Stimulated activated effector memory CD8-positive, alpha-beta T cell treated with anti-CD3 and anti-CD28 coated beads, Interleukin-12 subunit alpha, Interleukin-12 subunit beta, amount 100 ng/mL, for 72 hours (primary cell): ENCODE measurements at regions not wholly inside any gene's neighbourhood (a gene's known extent, or its start where the extent isn't known, plus 50 kb on each side); places are given as distances from the start of the nearest gene placed in this dataset.
"Not testable (repeated sequence)": the region's sequence is repeated elsewhere in the genome, so short reads cannot be mapped to it uniquely, and the experiment has no call there.

ENCODE experiments used
- ATAC-seq: fragments of 150-1000 bp; cut with Tn5 transposase; 2 replicates; pipeline ENCODE4 v1.10.0; 2021
- DNase-seq, 2 donors: peaks; one replicate each; pipeline ENCODE4 v3.0.0; 2021 to 2022; ENCODE audit warnings: low spot score in 2 of 2
- H3K27ac Mint-ChIP-seq: one replicate; pipeline ENCODE4 v1.8.0; 2022; ENCODE audit warnings: mild to moderate bottlenecking, mixed read lengths
- H3K36me3 Mint-ChIP-seq: one replicate; pipeline ENCODE4 v1.8.0; 2022; ENCODE audit warnings: mild to moderate bottlenecking, mixed read lengths
- H3K4me1 Mint-ChIP-seq: one replicate; pipeline ENCODE4 v1.8.0; 2022; ENCODE audit warnings: mixed read lengths
- H3K4me3 Mint-ChIP-seq: one replicate; pipeline ENCODE4 v1.8.0; 2022; ENCODE audit warnings: mild to moderate bottlenecking, mixed read lengths
- H3K9me3 Mint-ChIP-seq: one replicate; pipeline ENCODE4 v1.8.0; 2022; ENCODE audit warnings: mixed read lengths

DNA sequence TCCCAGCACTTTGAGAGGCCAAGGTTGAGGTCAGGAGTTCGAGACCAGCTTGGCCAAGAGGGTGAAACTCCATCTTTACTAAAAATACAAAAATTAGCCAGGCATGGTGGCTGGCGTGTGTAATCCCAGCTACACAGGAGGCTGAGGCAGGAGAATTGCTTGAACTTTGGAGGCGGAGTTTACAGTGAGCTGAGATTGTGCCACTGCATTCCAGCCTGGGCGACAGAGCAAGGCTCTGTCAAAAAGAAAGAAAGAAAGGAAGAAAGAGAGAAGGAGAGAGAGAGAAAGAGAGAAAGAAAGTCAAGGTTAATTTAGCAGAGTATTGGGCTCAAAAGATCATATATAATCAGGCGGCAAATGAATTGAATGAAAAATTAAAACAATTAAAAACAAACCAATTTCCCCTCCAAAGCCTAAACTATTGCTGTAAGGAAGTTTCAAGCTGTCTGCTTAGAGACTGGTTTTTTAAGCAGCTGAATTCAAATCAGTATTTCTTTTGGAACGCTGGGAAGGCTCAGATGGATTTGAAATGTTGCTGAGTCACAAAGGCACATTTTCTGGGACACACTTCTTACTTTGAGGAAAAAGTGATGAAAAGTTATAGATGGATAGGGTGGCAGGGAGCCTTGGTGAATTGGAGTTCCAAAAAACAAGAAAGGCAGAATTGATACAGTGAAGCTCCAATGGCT is 81.3 kb upstream of the BHLHE40 start:
- H3K9me3 Mint-ChIP-seq: no peaks in the 10 kb centered on the region

DNA sequence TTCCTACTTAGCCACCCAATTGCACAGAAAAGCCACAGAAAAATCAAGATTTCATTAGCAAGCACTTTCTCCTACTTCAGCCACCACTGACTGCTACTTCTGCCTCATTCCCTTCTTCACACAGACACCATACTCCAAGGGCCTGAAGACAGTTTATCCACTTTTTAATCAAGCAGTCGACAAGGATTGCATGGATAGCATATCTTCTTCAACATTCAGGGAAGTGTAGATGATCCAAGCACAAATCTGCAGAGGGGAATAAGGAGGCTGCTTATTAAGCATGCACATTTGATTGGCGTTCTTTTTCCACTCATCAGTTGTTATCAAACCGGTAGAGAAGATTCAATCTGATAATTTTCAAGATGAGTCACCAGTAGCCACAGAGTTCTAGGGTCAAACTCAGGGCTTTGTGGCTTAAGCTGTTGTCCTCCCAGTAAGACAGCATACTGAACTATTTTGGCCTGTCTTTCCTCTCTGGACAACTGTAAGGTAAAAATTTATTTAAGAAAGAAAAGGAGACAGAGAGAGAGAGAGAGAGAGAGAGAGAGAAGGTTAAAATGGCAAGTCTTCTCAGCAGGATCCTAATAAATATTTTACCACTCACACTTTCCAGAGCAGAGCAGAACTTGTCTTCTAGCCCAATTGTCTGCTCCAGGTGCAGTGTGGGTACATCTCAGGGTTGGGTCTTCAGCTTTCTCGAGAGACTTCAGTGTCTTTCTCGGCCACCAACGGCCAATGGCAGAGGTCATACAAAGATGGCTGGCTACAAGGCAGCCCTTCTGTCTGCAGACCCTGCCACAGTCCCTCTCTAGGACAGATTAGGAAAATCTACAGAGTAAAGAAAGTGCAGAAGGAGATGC is 80.6 kb upstream of the BHLHE40 start:
- Mint-ChIP-seq H3K4me1 (peaks cover 45% of the 10 kb centered on the region), H3K4me3 (peak overlapping the region; percentile 52), H3K36me3 (peaks cover 7% of the 10 kb centered on the region), H3K9me3 (no peaks in the 10 kb centered on the region), H3K27ac (peak overlapping the region; percentile 84)
- ATAC-seq (peak; percentile 95), DNase-seq (peak in 1 of 2 donors; percentile 62)

More for the DNA sequence above, 81.3 kb upstream of the BHLHE40 start:
- H3K27ac Mint-ChIP-seq: peak overlapping the region; percentile 84
- no peak for ATAC-seq
- peaks cover 45% of the 10 kb centered on the region for H3K4me1 Mint-ChIP-seq
- H3K4me3 Mint-ChIP-seq: peak overlapping the region; percentile 52
- H3K36me3 Mint-ChIP-seq: peaks cover 7% of the 10 kb centered on the region
- DNase-seq: no peak

DNA sequence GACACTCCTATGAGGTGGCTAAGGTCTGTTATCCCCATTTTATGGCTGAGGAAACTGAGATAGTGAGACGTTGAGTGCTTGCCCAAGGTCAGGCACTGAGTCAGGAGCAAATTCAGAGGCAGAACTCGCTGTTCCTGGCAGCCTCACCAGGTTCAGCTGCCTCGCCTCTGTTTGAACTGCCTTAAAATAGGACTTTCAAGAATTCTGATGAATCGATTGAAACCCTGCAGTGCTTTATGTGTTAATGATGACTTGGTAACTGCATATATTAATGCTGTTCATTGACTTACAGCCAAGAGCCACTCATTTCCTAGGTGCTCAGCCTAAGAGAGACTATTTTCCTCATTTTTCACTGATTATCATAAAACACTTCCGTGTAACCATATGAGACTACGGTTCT is 79.5 kb upstream of the BHLHE40 start:
- ATAC-seq (no peak), DNase-seq (no peak)
- H3K27ac Mint-ChIP-seq: peak overlapping the region; percentile 84
- peaks cover 7% of the 10 kb centered on the region for H3K36me3 Mint-ChIP-seq
- H3K4me1 Mint-ChIP-seq: peaks cover 51% of the 10 kb centered on the region
- no peaks in the 10 kb centered on the region for H3K9me3 Mint-ChIP-seq
- no peak overlapping the region for H3K4me3 Mint-ChIP-seq

DNA sequence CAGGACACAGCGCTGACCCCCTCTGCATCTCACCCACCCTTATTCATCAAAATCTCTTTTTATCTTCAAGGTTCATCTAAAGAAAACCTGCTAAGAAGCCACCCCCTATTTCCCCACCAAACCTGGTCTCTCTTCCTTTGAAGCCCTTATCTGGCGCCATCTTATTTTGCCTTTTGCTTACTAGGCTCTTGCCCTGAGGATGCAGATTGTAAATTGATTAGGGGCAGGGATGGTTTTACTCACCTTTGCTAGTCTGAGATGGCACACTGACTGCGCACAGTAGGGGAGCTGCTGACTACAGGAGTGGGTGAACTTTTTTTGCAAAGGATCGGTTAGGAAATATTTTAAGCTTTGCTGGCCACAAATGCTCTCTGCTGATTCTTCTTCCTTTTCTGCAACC is 78.9 kb upstream of the BHLHE40 start:
- H3K9me3 Mint-ChIP-seq: no peaks in the 10 kb centered on the region
- peaks cover 7% of the 10 kb centered on the region for H3K36me3 Mint-ChIP-seq
- ATAC-seq (no peak), DNase-seq (no peak)
- H3K27ac Mint-ChIP-seq: peak overlapping the region; percentile 48
- peaks cover 56% of the 10 kb centered on the region for H3K4me1 Mint-ChIP-seq
- H3K4me3 Mint-ChIP-seq: no peak overlapping the region

DNA sequence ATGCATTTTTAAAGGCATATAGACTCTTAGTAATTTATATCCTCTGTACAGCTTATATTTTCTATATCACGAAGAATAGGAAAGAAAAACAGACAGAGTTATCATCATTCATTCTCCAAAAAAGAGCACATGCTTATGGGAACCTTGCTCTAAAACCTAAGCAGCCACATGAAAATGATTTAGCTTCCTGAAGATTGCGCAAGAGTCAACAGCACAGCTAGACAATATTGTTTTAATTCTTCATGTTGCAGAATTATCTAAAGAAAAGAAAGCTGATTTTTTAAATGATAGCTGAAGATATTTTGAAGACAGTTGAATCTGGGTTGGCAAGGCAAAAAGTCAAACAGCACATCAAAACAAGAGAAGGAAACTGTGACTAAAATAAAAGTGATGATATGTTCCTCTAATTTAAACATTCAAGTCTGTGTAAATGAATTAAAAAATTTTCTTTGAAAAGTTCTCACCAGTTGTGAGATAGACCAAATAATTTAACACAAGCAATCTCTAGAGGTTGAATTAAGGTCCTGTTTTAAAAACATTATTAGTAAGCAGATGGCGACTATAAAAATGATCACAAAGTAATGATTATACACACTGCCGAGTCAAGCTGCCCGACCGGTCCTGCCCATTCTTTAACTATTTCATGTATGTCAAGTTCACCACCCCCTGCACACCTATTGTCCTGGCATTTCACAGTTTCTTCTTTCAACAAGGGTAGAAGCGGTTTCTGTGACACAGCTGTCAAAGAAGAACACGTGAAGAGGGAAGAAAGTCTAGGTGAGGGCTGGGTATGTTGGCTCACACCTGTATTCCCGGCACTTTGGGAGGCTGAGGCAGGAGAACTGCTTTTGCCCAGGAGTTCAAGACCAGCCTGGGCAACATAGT is 74.2 kb upstream of the BHLHE40 start:
- Mint-ChIP-seq H3K36me3 (no peaks in the 10 kb centered on the region), H3K27ac (no peak overlapping the region), H3K4me1 (peaks cover 69% of the 10 kb centered on the region), H3K9me3 (no peaks in the 10 kb centered on the region), H3K4me3 (no peak overlapping the region)
- no peak for DNase-seq
- no peak for ATAC-seq

DNA sequence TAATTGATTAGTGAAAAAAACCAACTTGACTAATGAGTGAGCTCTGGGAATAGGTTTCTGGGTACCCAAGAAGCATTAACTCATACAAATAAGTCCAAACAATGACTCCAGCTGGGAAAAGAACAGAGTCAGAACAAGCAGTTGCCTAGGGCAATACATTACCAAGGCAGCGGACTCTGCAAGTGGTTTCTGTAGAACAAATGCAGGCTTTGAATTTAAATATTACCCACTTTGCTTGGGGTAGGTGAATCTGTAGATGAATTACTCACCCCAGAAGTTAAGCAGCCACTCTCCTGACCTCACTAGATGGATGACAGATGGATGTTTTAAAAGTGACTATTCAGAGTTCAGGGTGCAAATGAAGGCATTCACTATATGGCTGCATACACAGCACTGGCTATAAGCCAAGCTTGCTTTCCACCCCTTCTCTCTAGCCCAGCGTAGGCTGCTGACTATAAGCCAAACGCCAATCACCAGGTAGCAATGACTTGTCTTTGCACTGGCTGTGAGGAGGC is 73.1 kb upstream of the BHLHE40 start:
- no peak for DNase-seq
- peak; percentile 94 for ATAC-seq
- no peak overlapping the region for H3K27ac Mint-ChIP-seq
- no peaks in the 10 kb centered on the region for H3K36me3 Mint-ChIP-seq
- no peaks in the 10 kb centered on the region for H3K9me3 Mint-ChIP-seq
- peaks cover 67% of the 10 kb centered on the region for H3K4me1 Mint-ChIP-seq
- peak overlapping the region; percentile 23 for H3K4me3 Mint-ChIP-seq

DNA sequence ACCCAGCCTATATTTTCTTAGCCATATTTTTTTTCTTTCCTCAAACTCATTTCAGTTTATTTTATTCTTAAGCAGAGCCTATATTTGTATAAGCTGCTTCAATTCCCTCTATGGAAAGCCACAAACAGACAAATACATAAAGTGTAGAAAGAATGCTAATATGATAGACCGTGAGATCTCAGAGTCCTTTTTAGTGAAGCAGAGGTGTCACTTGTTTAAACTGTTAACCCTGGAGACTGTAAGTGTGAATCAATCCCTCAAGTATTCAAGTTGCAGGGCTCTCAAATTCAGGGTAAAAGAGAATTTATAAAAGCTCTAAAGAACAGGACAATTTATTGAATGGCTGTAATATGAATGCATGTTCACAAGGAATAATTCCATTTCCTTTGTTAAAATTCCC is 72.2 kb upstream of the BHLHE40 start:
- Mint-ChIP-seq H3K4me1 (peaks cover 67% of the 10 kb centered on the region), H3K27ac (no peak overlapping the region), H3K9me3 (no peaks in the 10 kb centered on the region), H3K4me3 (no peak overlapping the region), H3K36me3 (no peaks in the 10 kb centered on the region)
- no peak for DNase-seq
- ATAC-seq: no peak

DNA sequence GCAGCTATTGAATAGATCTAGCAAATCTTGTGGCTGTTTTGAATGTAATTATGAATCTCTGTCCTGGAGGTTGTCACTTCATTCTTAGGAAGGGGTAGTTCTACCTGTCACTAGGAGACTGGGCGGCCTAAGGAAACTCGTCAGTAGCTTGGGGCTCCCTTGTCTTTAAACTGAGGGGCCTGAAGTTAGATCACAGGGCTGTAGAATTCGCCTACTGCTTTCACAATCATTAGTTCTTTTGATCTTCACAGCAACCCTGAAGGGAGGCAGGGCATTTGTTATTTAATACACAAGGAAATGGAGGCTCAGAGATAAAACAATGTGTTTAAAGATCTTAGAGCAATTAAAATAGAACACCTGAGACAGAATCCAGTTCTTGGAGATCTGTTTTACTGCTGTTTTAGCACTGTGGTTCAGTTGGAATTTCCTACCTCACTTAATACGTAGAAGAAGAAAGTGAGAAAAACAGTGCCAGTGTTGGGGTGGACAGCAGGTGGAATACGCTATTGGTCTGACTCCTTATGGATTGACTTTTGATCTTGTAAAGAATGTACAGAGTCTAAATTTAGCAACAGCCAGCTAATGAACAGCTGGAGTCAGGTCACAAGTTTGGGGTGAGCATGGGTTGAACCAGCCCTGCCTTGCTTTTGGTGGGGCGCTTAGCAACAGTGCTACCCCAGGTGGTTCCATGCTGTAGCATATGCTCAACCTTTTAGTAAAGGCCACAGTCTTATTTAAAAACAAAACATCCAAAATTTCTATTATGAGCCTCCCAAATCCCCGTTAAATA is 71.4 kb upstream of the BHLHE40 start:
- DNase-seq (no peak), ATAC-seq (no peak)
- Mint-ChIP-seq H3K36me3 (no peaks in the 10 kb centered on the region), H3K27ac (peak overlapping the region; percentile 38), H3K4me3 (peak overlapping the region; percentile 27), H3K9me3 (no peaks in the 10 kb centered on the region), H3K4me1 (peaks cover 61% of the 10 kb centered on the region)

DNA sequence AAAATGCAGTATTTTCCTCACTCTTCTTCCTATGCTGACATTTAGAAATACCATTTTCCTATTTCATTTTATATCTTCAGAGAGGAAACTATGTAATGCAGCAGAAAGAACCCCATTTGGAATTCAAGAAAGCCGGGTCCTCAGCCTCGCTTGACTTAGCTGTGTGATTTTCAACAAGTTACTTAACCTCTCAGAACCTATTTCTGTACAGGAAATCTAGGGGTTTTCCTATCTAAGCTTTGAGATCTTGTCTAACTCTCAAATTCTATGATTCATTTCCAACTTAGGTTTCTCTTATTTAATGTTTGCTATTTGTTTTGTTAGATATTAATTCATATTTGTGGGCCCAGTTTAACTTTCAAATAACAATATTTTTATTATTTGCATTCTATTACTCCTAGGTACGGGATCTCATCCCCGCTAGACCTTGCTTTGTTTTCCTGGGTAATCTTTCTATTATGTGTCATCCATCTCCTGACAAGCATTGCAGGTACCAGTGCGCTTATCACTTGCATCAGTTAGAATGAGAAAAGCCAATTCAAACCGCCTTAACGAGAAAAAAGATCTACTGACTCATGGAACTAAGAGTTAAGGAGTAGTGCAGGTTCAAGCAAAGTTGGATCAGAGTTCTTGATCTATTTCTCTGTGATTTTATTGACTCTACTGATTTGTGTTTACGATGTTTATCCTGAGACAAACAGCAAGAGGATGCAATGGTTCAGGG is 70.6 kb upstream of the BHLHE40 start:
- peaks cover 61% of the 10 kb centered on the region for H3K4me1 Mint-ChIP-seq
- H3K4me3 Mint-ChIP-seq: peak overlapping the region; percentile 27
- DNase-seq: no peak
- H3K36me3 Mint-ChIP-seq: no peaks in the 10 kb centered on the region
- ATAC-seq: peak; percentile 72
- no peaks in the 10 kb centered on the region for H3K9me3 Mint-ChIP-seq
- H3K27ac Mint-ChIP-seq: peak overlapping the region; percentile 38

DNA sequence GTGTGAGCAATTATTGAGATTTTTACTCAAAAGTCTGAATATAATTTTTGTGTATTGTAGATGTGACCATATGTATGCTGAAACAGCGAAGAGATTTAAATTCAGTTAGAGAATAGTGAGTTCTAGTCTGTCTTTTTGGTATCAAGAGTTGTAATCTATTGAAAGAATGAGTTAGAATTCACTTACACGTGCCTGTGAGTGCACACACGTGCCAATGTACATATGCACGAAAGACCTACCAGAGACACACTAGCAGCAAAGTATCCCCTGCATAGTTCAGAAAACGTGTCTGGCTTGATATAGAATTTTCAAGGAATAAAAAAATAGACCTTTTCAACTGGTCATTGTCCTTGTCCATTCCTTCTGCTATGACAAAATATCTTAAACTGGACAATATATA is 64.8 kb upstream of the BHLHE40 start:
- Mint-ChIP-seq H3K9me3 (no peaks in the 10 kb centered on the region), H3K36me3 (no peaks in the 10 kb centered on the region), H3K4me1 (peaks cover 9% of the 10 kb centered on the region), H3K27ac (no peak overlapping the region), H3K4me3 (no peak overlapping the region)
- ATAC-seq (no peak), DNase-seq (no peak)

DNA sequence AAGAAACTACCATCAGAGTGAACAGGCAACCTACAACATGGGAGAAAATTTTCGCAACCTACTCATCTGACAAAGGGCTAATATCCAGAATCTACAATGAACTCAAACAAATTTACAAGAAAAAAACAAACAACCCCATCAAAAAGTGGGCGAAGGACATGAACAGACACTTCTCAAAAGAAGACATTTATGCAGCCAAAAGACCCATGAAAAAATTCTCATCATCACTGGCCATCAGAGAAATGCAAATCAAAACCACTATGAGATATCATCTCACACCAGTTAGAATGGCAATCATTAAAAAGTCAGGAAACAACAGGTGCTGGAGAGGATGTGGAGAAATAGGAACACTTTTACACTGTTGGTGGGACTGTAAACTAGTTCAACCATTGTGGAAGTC is 57.6 kb upstream of the BHLHE40 start:
- not testable (repeated sequence) for H3K27ac Mint-ChIP-seq, H3K9me3 Mint-ChIP-seq, ATAC-seq, H3K4me1 Mint-ChIP-seq, H3K36me3 Mint-ChIP-seq, DNase-seq, H3K4me3 Mint-ChIP-seq

DNA sequence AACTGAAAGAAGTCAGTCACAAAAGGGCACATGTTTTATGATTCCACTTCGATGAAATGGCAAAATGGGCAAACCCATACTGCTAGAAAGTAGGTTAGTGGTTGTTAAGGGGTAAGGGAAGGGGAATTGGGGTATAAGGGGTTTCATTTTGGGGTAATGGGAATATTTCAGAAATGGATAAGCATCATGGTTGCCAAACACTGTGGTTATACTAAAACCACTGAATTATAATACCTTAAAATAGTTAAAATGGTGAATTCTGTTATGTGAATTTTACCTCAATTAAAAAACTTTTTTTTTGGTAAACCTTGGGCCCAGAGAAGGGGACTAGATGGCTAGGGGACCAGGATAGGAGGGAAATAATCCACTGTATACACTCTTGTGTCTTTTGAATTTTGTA is 52.3 kb upstream of the BHLHE40 start:
- Mint-ChIP-seq H3K9me3 (peaks cover 3% of the 10 kb centered on the region), H3K27ac (peak overlapping the region; percentile 38), H3K36me3 (no peaks in the 10 kb centered on the region), H3K4me1 (peaks cover 26% of the 10 kb centered on the region), H3K4me3 (no peak overlapping the region)
- ATAC-seq (no peak), DNase-seq (no peak)

DNA sequence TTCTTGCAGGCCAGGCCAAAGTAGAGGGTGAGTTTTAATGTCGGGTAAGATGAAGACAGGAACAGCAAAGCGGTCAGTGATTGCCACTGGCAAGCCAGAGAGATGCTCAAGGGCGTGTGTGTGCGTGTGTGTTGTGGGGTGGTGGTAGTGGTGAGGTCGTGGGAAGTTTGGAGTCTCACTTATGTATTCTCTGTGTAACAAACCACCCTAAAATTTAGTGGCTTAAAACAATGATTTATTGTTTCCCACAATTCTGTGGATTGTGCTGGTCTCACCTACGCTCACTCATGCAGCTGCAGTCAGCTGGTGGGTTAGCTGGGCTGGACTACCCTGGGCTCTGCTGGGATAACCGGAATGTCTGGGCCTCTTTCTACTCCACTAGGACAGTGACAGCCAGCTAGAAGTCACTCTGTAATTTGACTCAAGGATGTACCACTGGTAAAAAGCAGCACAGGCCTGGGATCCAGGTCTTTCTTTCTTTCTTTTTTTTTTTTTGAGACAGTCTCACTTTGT is 50.9 kb upstream of the BHLHE40 start:
- no peaks in the 10 kb centered on the region for H3K36me3 Mint-ChIP-seq
- peak overlapping the region; percentile 38 for H3K27ac Mint-ChIP-seq
- peaks cover 3% of the 10 kb centered on the region for H3K9me3 Mint-ChIP-seq
- DNase-seq (no peak), ATAC-seq (peak; percentile 78)
- no peak overlapping the region for H3K4me3 Mint-ChIP-seq
- peaks cover 29% of the 10 kb centered on the region for H3K4me1 Mint-ChIP-seq
